ENCODE measurements at regions not wholly inside any gene's neighbourhood (a gene's known extent, or its start where the extent isn't known, plus 50 kb on each side); places are given as distances from the start of the nearest gene placed in this dataset.

- no peak for ATAC-seq
- TF ChIP-seq ARNTL (CRISPR knock-in tag; IDR thresholded peaks at IDR 0.05; ENCODE audit: borderline replicate concordance, low read depth) (no peak), CREB5 (CRISPR knock-in tag; IDR thresholded peaks at IDR 0.05; ENCODE audit: low read depth) (no peak), OSR1 (CRISPR knock-in tag; IDR thresholded peaks at IDR 0.05) (no peak)
These were observed 52.0 kb downstream of the ZC3H11B start for GRCh38 chr1:219560856-219561255.

GRCh38 chr1:219559899-219560298 lies 53.0 kb downstream of the ZC3H11B start:
- no peak for TF ChIP-seq ZFP30 (CRISPR knock-in tag; IDR thresholded peaks at IDR 0.05)
- no peak for TF ChIP-seq ZNF70 (CRISPR knock-in tag; IDR thresholded peaks at IDR 0.05)
- TF ChIP-seq TCF4 (CRISPR knock-in tag; IDR thresholded peaks at IDR 0.05; ENCODE audit: borderline replicate concordance) = no peak
- no peak for TF ChIP-seq OSR1 (CRISPR knock-in tag; IDR thresholded peaks at IDR 0.05)
- no peak for TF ChIP-seq ZNF8 (CRISPR knock-in tag; IDR thresholded peaks at IDR 0.05)
- TF ChIP-seq RARB (CRISPR knock-in tag; IDR thresholded peaks at IDR 0.05) = no peak
- TF ChIP-seq ZC3H10 (CRISPR knock-in tag; IDR thresholded peaks at IDR 0.05) = no peak
- no peak for TF ChIP-seq BACH2 (CRISPR knock-in tag; IDR thresholded peaks at IDR 0.05; ENCODE audit: borderline replicate concordance)
- TF ChIP-seq PPARA (CRISPR knock-in tag; IDR thresholded peaks at IDR 0.05; ENCODE audit: borderline replicate concordance) = no peak
- TF ChIP-seq POU6F1 (CRISPR knock-in tag; IDR thresholded peaks at IDR 0.05; ENCODE audit: borderline replicate concordance, low read depth) = no peak
- no peak for TF ChIP-seq CSDC2 (CRISPR knock-in tag; IDR thresholded peaks at IDR 0.05)
- TF ChIP-seq SNAI2 (CRISPR knock-in tag; IDR thresholded peaks at IDR 0.05) = no peak
- no peak for TF ChIP-seq ESRRG (CRISPR knock-in tag; IDR thresholded peaks at IDR 0.05)
- TF ChIP-seq TOX (CRISPR knock-in tag; IDR thresholded peaks at IDR 0.05; ENCODE audit: borderline replicate concordance) = no peak
- no peak for TF ChIP-seq ZNF565 (CRISPR knock-in tag; conservative IDR thresholded peaks at IDR 0.05; ENCODE audit: low read depth)
- no peak for TF ChIP-seq ZFP3 (CRISPR knock-in tag; IDR thresholded peaks at IDR 0.05)
- TF ChIP-seq GLIS3 (CRISPR knock-in tag; IDR thresholded peaks at IDR 0.05) = no peak
- no peak for TF ChIP-seq PATZ1 (CRISPR knock-in tag; IDR thresholded peaks at IDR 0.05; ENCODE audit: borderline replicate concordance)
- no peak for ATAC-seq

GRCh38 chr1:219555806-219556205 lies 57.1 kb downstream of the ZC3H11B start:
- ATAC-seq = no peak; the same call in 2 of the 3 replicates
- TF ChIP-seq ISL1 (CRISPR knock-in tag; IDR thresholded peaks at IDR 0.05) = peak; percentile 28; the same call in 1 of the 2 replicates
- no peak for TF ChIP-seq SNAI2 (CRISPR knock-in tag; IDR thresholded peaks at IDR 0.05)

- peak; percentile 85 for ATAC-seq
- TF ChIP-seq GLIS3 (CRISPR knock-in tag; IDR thresholded peaks at IDR 0.05) (no peak), SNAI2 (CRISPR knock-in tag; IDR thresholded peaks at IDR 0.05) (no peak), ZNF565 (CRISPR knock-in tag; conservative IDR thresholded peaks at IDR 0.05; ENCODE audit: low read depth) (no peak), ZFP3 (CRISPR knock-in tag; IDR thresholded peaks at IDR 0.05) (no peak), PATZ1 (CRISPR knock-in tag; IDR thresholded peaks at IDR 0.05; ENCODE audit: borderline replicate concordance) (no peak), TOX (CRISPR knock-in tag; IDR thresholded peaks at IDR 0.05; ENCODE audit: borderline replicate concordance) (no peak), PPARA (CRISPR knock-in tag; IDR thresholded peaks at IDR 0.05; ENCODE audit: borderline replicate concordance) (no peak)
These were observed 57.7 kb downstream of the ZC3H11B start for GRCh38 chr1:219555031-219555692.
